IPS-18c (cell line): ENCODE measurements at regions not wholly inside any gene's neighbourhood (a gene's known extent, or its start where the extent isn't known, plus 50 kb on each side); places are given as distances from the start of the nearest gene placed in this dataset.

ENCODE experiments used
- H3K4me3 ChIP-seq: 2 replicates; pipeline ENCODE4 v1.7.0; 2013; ENCODE audit warnings: low read depth, mild to moderate bottlenecking, low read length, moderate library complexity; ENCODE audit not compliant: insufficient read depth
- H3K9me3 ChIP-seq: one replicate; pipeline ENCODE4 v1.6.1; 2013; ENCODE audit warnings: mild to moderate bottlenecking, low read length, moderate library complexity; ENCODE audit not compliant: control insufficient read depth, insufficient read depth

DNA sequence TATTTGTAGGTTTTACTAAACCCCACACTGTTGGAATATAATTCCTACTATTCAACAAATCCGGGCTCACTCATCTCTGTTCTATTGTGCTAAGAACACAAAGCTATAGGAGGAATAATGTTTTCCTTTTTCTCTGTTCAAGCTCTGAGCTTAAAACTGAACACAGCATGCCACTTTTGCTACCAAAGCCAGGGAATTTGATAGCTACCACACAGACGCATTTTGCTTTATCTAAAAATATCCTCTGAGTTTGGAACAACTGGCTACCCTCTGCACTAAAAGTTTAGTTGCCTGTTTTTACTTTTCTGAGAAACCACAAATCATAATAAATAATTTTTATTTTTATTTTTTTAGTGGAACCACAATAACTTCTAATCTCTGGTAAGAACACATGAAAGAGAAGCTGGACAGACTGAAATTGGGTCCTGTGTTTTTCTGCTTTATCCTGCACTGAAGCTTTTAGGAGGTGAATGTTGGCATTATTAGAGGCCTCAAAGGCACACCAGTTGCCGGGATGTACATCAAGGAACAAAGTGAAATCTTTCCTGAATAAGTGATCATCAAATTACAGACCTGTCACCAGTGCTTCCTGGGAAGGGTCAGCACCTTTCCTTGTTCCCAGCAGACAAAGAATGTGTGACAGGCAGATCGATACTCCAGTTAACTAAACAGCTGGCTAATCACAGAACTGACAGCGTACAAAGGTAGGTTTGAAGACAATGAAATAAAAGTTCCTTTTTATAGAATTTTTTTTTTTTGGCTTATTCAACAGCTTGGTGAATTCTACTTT, 523.2 kb upstream of the TENM4 start:
- peaks cover 3% of the 10 kb centered on the region for H3K9me3 ChIP-seq
- no peak overlapping the region for H3K4me3 ChIP-seq

DNA sequence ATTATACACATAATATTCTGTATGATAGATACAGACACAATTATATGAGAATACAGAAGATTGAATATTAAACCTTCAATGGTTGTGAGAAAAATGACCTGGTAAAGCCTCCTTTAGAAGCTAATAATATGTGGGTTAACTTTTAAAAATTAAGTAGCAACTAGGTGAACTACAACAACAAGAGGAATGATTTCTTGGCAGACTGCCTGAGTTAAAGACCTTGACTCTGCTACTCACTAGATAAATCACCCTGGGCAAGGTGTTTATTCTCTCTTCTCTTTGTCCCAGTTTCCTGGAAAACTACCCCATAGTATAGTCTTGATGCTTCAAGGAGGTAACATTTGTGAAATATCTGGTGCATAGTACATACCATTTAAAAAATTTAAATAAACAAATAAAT, 519.6 kb upstream of the TENM4 start:
- peaks cover 3% of the 10 kb centered on the region for H3K9me3 ChIP-seq
- H3K4me3 ChIP-seq = no peak overlapping the region

DNA sequence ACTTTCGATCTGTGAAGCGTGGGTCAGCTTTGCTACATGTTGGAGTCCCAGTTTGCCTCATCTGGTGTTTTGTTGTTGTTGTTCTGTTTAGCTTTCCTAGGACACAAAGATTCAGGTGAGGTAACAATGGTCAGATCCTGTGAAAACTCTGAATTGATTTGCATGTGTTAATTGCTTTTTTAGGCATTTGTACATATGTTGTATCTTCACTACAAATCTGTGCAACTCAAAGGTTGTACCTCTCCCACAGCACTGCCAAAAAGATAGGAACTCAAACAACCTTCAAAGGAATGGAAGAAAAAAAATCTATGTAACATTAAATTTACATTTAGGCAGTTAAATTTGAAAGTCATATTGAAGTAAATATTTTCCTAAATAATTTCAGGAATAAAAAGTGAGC, 518.5 kb upstream of the TENM4 start:
- H3K4me3 ChIP-seq = no peak overlapping the region
- H3K9me3 ChIP-seq = peaks cover 3% of the 10 kb centered on the region

DNA sequence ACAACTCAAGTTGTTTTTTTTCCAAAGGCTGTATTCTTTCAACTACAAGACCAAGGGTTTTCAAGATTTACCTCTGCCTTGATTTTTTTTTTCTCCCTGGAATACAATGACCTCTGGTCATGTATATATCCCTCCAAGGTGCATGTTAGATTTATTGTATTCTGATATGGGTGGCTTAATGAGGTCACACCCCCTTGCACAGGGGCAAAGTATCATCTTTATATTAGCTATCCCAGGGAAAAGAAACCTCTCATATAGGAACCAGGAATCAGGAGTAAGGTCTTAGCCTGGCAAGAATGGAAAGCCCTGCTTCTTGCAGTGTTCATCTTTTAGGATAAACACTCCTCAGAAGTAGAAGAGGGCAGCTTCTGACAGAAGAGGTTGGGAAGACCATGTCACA, 516.9 kb upstream of the TENM4 start:
- H3K9me3 ChIP-seq = peaks cover 3% of the 10 kb centered on the region
- no peak overlapping the region for H3K4me3 ChIP-seq

DNA sequence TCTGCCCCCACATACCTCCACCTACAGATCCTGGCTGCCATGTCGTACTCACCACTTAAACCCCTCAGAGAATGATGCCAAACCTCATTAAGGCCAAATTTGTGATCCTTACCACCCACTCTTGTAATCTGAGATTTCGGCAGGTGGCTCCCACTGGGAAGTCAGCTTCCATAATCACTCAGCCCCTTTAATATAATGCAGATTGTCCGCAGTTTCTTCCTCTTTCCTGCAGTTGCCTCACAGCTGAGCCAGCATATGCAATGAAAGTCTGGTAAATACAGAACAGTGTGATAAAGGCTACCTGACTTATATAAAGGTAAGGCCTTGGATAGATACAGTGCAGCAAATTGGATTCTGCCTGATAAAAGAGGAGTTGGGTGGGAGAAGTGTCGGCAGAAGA, 515.2 kb upstream of the TENM4 start:
- H3K4me3 ChIP-seq = no peak overlapping the region
- peaks cover 3% of the 10 kb centered on the region for H3K9me3 ChIP-seq

DNA sequence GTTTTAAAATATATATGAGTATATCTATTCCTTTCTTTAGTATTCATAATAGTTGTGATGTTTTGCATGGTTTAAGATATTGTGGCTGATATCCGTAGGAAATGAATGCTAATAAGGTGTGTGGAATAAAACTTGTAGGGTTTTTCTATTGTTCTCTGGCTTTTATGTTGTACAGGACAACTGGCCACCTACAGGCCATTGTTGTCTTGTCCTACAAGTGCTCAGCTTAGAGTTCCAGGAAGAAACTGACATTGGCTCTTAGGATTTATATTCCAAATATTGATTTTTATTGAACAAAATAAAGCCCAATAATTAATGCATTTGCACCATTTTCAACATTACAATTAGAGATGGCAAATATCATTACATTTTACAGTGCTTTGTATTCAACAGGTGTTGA, 512.8 kb upstream of the TENM4 start:
- Histone ChIP-seq H3K9me3 (no peaks in the 10 kb centered on the region), H3K4me3 (no peak overlapping the region)

DNA sequence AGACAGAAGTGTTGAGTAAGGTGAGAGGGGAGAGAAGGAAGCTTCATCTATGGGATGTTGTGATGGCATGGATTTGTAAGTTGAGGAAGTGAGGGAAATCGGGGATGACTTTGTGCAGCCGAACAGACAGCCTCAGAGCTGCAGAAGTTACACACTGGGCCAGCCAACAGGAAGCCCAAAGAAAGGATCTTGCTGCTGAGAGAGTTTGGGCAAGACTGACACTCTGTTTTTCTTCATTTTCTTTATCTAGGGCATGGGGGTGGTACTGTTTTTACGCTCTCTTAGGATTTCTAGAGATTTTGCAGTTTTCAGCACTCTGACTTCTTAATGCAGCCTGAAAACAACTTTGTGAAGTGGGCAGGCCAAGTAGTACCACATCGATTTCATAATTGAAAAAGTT, 509.9 kb upstream of the TENM4 start:
- no peaks in the 10 kb centered on the region for H3K9me3 ChIP-seq
- no peak overlapping the region for H3K4me3 ChIP-seq

DNA sequence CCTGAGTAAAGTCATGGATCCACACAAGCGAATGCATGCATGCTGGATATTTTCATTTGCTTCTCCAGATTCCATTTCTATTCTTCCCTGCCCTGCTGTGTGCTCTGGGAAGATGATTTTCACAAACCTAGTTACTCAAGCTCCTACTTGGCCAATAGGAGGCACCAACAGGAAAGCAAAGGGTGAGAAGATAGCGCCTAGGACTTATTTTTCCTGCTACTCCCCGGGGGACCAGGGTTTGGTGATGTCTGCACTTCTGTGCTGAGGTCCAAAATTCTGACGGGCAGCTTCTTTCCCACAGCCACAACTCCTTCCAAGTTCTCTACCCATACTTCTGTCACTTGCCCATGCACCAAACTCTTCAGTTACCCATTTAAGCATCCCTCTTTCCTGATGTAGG, 509.3 kb upstream of the TENM4 start:
- no peaks in the 10 kb centered on the region for H3K9me3 ChIP-seq
- H3K4me3 ChIP-seq = no peak overlapping the region

DNA sequence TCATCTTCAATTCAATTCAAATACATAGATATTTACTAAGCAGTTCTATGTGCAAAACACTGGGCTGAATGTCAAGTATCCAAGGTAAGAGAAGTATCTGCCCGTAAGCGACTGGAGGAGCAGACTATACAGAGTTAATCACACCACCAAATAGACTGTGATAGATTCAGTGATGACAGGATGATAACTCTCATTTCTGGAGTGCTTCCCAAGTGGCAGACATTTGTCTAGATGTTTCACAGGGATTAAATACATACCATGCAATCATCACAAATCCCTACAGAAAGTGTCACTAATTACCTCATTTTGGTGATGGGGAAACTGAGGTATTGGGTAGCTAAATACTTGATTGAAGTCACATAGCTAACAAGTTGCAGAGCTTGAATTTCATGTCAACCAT, 508.7 kb upstream of the TENM4 start:
- H3K4me3 ChIP-seq = no peak overlapping the region
- no peaks in the 10 kb centered on the region for H3K9me3 ChIP-seq

DNA sequence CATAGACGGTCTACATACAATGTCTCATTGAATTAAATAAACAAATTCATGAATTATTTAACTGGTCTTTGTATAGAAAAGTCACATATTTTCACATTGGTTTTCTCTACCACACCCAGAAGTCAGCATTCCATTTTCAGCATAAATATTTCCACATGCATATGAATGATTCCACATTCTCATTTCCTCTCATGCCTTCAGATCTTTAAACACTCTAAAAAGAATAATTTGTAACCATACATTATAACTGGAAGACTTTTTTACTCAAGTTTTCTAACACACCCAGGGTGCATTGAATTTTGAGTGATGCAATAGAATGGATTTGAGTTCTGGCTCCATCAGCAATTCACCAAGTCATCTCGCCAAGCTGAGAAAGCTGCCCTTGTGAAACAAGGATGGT, 501.8 kb upstream of the TENM4 start:
- Histone ChIP-seq H3K4me3 (no peak overlapping the region), H3K9me3 (no peaks in the 10 kb centered on the region)

DNA sequence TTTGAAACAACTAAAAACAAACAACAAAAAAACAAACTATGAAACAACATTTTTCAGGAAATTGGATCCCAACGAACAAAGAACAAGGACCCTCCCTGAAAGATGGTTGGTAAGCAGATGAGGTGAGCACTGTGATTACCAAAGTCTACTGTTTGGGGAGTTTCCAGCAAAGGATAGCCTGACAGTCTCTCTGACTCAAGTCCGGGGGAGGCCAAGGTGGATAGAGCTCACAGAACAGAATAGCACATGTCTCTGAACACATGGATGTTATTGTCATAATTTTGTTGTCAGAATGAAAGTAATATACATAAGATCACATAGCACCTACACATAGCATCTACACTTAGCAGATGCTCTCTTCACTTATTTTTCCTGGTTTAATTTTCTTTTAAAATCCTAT, 501.3 kb upstream of the TENM4 start:
- Histone ChIP-seq H3K4me3 (no peak overlapping the region), H3K9me3 (no peaks in the 10 kb centered on the region)

DNA sequence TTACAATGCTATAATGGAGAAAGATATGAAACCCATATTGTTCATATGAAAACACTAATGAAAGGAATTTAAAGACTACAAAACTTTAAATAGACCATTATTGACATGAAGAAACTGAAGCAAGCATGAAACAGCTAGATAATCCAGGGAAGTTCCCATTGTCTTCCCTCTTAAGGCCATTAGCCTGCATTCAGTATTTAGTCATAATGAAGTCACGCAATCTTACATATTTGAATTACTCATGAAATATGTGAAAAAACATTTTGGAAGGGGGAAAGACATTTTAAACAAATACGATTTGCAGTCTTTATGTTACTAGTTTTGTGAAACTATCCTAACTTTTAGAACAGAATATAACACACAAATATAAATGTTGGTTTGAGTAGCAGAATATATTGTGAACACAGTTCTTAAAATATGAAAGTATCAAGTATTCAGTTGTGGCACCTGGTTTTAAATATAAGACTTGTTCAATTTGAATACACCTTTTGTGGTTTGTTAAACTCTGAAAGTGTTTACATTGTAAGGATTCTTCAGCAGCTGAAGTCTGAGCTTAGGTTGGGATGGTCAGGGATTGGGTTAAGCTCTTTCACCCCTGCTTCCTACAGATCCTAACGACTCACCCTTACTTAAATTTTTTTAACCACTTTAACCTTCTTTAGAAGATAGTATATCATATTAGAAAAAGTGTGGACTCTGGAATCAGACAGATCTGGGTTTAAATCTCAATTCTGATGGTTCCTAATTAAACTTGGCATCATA, 500.3 kb upstream of the TENM4 start:
- Histone ChIP-seq H3K9me3 (no peaks in the 10 kb centered on the region), H3K4me3 (no peak overlapping the region)

DNA sequence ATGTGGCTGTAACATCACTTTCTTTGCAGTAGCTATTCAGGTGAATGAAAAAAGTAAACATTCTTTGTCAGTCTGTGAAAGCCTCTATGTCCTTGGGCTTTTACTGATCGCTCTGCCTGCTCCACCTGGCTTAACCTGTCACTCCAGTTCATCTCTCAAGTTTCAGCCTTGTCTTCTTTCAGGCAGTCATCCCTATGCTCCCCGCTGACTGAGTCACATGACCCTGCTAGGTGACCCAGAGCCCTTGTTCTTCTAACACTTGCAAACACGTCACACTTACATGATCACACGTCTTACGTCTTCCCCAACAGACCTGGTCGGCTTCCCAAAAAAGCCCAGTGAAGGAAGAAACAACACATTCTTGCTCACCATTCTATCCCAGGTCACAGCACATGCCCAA, 499.3 kb upstream of the TENM4 start:
- no peaks in the 10 kb centered on the region for H3K9me3 ChIP-seq
- H3K4me3 ChIP-seq = no peak overlapping the region

DNA sequence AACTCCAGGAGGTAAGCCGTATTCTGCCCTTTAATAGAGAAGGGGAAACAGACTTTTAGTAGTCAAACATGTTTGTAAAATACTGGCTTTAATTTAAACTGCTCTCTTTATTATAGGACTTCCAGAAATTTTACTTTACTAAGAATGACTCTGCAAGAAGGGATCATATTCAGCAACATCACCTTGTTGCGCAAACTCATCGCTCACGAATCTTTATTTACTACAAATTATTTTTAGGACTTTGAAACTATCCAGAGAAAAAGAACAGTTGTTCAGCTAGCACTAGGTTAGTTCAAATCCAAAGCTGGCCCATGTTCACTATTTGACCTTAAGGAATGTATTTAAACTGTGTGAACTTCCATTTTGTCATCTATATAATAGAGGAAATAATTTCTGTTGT, 498.3 kb upstream of the TENM4 start:
- no peaks in the 10 kb centered on the region for H3K9me3 ChIP-seq
- H3K4me3 ChIP-seq = no peak overlapping the region

DNA sequence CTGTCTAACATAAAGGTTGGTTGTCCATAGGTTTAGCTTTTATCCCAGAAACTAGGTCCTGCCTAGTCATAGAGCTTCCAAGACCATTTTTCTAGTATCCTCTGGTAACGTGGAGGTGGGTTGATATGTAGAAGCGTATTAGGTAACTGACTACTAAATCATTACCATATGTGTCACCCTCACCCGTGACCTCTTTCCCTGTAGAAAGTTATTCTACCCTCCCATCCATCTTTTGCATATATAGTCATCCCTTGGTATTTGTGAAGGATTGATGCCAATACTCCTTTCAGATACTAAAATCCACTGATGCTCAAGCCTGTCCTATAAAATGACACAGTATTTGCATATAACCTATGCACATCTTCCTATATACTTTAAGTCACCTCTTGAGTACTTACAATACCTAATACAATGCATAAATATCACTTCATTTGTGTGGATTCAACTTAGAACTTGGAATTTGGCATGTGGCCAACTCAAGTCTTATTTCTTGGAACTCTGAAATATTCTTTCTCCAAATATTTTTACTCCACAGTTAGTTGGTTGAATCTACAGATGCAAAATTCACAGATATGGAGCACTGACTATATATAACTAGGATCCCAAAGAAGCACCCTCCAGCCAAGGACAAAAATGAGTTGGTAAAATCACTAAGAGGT, 497.0 kb upstream of the TENM4 start:
- no peak overlapping the region for H3K4me3 ChIP-seq
- no peaks in the 10 kb centered on the region for H3K9me3 ChIP-seq

DNA sequence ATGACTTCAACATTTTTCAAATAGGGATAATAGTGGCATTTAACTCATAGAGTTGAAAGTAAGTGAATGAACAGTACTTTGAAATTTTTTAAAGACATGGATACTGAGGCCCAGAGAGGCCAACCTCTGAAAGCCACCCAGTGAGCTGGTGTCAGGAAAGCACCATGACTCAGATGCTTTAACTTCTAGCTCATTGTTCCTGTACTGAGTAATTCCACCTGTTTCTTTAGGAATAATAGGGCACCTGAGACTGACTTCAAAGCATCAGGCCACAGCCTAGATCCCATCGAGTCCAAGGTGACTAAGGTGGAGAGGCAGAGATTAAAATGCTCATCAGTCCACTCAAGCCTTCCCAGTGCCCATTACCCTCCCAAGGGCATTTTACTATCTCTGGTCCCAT, 491.8 kb upstream of the TENM4 start:
- no peaks in the 10 kb centered on the region for H3K9me3 ChIP-seq

DNA sequence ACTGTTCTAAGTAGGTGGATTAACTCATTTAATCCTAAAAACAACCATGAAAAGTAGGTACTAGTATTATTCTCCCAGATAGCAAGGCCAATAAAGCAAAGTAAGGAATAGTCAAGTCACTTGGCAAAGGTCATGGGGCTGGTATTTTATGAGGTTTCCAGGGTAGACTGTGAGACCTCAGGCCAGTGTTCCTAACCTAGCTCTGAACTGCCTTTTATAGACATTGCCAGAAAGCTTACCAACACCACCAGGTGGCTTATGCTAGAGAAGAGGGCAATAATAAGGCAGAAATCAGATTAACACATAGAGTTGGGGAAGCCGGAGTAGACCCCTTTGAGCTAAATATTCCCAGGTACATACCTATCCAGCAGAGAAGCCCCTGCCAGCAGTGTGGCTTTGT, 490.9 kb upstream of the TENM4 start:
- H3K9me3 ChIP-seq = no peaks in the 10 kb centered on the region
- no peak overlapping the region for H3K4me3 ChIP-seq

More for the DNA sequence above, 491.8 kb upstream of the TENM4 start:
- no peak overlapping the region for H3K4me3 ChIP-seq

DNA sequence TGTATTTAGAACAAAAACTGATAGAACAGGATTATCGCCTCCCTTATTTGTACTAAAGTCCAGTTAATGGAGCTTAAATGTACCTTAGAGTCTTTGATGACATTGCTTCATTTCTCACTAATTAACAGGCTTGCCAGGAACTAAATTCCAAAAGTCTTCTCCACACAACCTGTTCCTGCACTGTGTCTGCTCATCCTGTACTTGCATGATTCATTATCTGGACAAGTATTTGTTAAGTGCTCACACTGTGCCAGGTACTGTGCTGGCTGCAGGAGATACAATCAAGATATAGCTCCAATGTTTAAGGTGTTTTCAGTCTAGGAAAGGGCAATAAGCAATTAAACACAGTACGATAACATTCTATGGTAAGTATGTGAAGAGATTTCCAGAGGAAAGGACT, 485.9 kb upstream of the TENM4 start:
- Histone ChIP-seq H3K9me3 (no peaks in the 10 kb centered on the region), H3K4me3 (no peak overlapping the region)
